OCI-LY1 (cell line): ENCODE measurements at regions not wholly inside any gene's neighbourhood (a gene's known extent, or its start where the extent isn't known, plus 50 kb on each side); places are given as distances from the start of the nearest gene placed in this dataset.

ENCODE experiments used
- H2AFZ ChIP-seq: fragments of 200-600 bp; sonication (generic), shearing (Covaris generic); 2 replicates; pipeline ENCODE4 v1.6.0; 2014; ENCODE audit warnings: antibody characterized with exemption, mild to moderate bottlenecking, low read length
- H3F3A ChIP-seq: fragments of 200-600 bp; sonication (generic), shearing (Covaris generic); 2 replicates; pipeline ENCODE4 v1.6.0; 2014; ENCODE audit warnings: mild to moderate bottlenecking, antibody characterized with exemption, low read length, moderate library complexity; ENCODE audit not compliant: insufficient read depth
- H3K27ac ChIP-seq: fragments of 200-600 bp; sonication (generic); 2 replicates; pipeline ENCODE4 v1.5.1; 2014; ENCODE audit warnings: low read length, mixed run types, mild to moderate bottlenecking, low read depth; ENCODE audit not compliant: poor library complexity, severe bottlenecking
- H3K27me3 ChIP-seq: fragments of 200-600 bp; sonication (generic); 2 replicates; pipeline ENCODE4 v1.6.0; 2014; ENCODE audit warnings: antibody characterized with exemption, mild to moderate bottlenecking, low read length, moderate library complexity; ENCODE audit not compliant: insufficient read depth
- H3K36me3 ChIP-seq: fragments of 200-600 bp; sonication (generic); 2 replicates; pipeline ENCODE4 v1.6.1; 2014; ENCODE audit warnings: mild to moderate bottlenecking, antibody characterized with exemption, low read length, moderate library complexity, mixed read lengths; ENCODE audit not compliant: insufficient read depth
- H3K4me1 ChIP-seq: fragments of 200-600 bp; sonication (generic); 2 replicates; pipeline ENCODE4 v1.5.1; 2014; ENCODE audit warnings: mild to moderate bottlenecking, low read length, moderate library complexity; ENCODE audit not compliant: insufficient read depth, severe bottlenecking
- H3K4me2 ChIP-seq: fragments of 200-600 bp; sonication (generic), shearing (Covaris generic); 2 replicates; pipeline ENCODE4 v1.6.1; 2014; ENCODE audit warnings: low read length
- H3K4me3 ChIP-seq: fragments of 200-600 bp; sonication (generic); 2 replicates; pipeline ENCODE4 v1.5.1; 2014; ENCODE audit warnings: low read length, low read depth, mild to moderate bottlenecking, mixed read lengths; ENCODE audit not compliant: poor library complexity, severe bottlenecking
- H3K79me2 ChIP-seq: fragments of 200-600 bp; shearing (Covaris generic); 2 replicates; pipeline ENCODE4 v1.6.1; 2016; ENCODE audit warnings: mixed run types, low read length, mixed read lengths; ENCODE audit not compliant: insufficient read depth
- H3K9ac ChIP-seq: fragments of 200-600 bp; sonication (generic), shearing (Covaris generic); 2 replicates; pipeline ENCODE4 v1.6.1; 2014; ENCODE audit warnings: mild to moderate bottlenecking, low read length, mixed read lengths
- H3K9me2 ChIP-seq: fragments of 200-600 bp; sonication (generic), shearing (Covaris generic); 2 replicates; pipeline ENCODE4 v1.6.1; 2014; ENCODE audit warnings: low read depth, mild to moderate bottlenecking, low read length, mixed read lengths
- H3K9me3 ChIP-seq: fragments of 200-600 bp; shearing (Covaris generic); 2 replicates; pipeline ENCODE4 v1.6.1; 2014; ENCODE audit warnings: low read length, mixed read lengths
- H4K20me1 ChIP-seq: fragments of 200-600 bp; sonication (generic), shearing (Covaris generic); 2 replicates; pipeline ENCODE4 v1.6.0; 2016; ENCODE audit warnings: mild to moderate bottlenecking, low read length; ENCODE audit not compliant: insufficient read depth
- CTCF ChIP-seq: fragments of 200-600 bp; sonication (generic), shearing (Covaris generic); IDR thresholded peaks from 2 replicates; pipeline ENCODE4 v1.5.1; 2017; ENCODE audit warnings: mild to moderate bottlenecking, antibody characterized with exemption, low read length, moderate library complexity, mixed read lengths
- EZH2 ChIP-seq: fragments of 200-600 bp; sonication (generic), shearing (Covaris generic); IDR thresholded peaks from 2 replicates; pipeline ENCODE4 v1.8.0; 2017; ENCODE audit warnings: borderline replicate concordance, mixed run types, mild to moderate bottlenecking, antibody characterized with exemption, low read length, moderate library complexity, mixed read lengths

- H3K4me2 ChIP-seq: no peak overlapping the region
- no peak overlapping the region for H2AFZ ChIP-seq
- H3K9me3 ChIP-seq: no peaks in the 10 kb centered on the region
- no peaks in the 10 kb centered on the region for H3K4me1 ChIP-seq
- H3K27me3 ChIP-seq: no peaks in the 10 kb centered on the region
- H3K4me3 ChIP-seq: no peak overlapping the region
- TF ChIP-seq CTCF (no peak), EZH2 (no peak)
- no peaks in the 10 kb centered on the region for H4K20me1 ChIP-seq
- H3K79me2 ChIP-seq: no peaks in the 10 kb centered on the region
- no peaks in the 10 kb centered on the region for H3F3A ChIP-seq
- no peak overlapping the region for H3K27ac ChIP-seq
- no peak overlapping the region for H3K9ac ChIP-seq
- no peaks in the 10 kb centered on the region for H3K9me2 ChIP-seq
- H3K36me3 ChIP-seq: no peaks in the 10 kb centered on the region
Measured at GRCh38 chr5:111930449-111930848, 173.5 kb upstream of the NREP start.

- Histone ChIP-seq H3K4me3 (no peak overlapping the region), H3K4me2 (no peak overlapping the region), H3K27me3 (no peaks in the 10 kb centered on the region), H3K27ac (no peak overlapping the region), H3K9ac (no peak overlapping the region), H3K36me3 (no peaks in the 10 kb centered on the region), H4K20me1 (no peaks in the 10 kb centered on the region), H3F3A (no peaks in the 10 kb centered on the region), H3K79me2 (no peaks in the 10 kb centered on the region), H3K4me1 (no peaks in the 10 kb centered on the region), H3K9me2 (no peaks in the 10 kb centered on the region), H2AFZ (no peak overlapping the region), H3K9me3 (no peaks in the 10 kb centered on the region)
- no peak for TF ChIP-seq CTCF
- no peak for TF ChIP-seq EZH2
Measured at GRCh38 chr5:111929867-111930266, 172.9 kb upstream of the NREP start.

GRCh38 chr5:111929261-111929660 is 172.3 kb upstream of the NREP start:
- Histone ChIP-seq H3K27me3 (no peaks in the 10 kb centered on the region), H3K4me3 (no peak overlapping the region), H2AFZ (no peak overlapping the region), H3K36me3 (no peaks in the 10 kb centered on the region), H3K27ac (no peak overlapping the region), H3K4me2 (no peak overlapping the region), H3K79me2 (no peaks in the 10 kb centered on the region), H3F3A (no peaks in the 10 kb centered on the region), H3K9me3 (no peaks in the 10 kb centered on the region), H3K9me2 (no peaks in the 10 kb centered on the region), H3K4me1 (no peaks in the 10 kb centered on the region), H4K20me1 (no peaks in the 10 kb centered on the region), H3K9ac (no peak overlapping the region)
- TF ChIP-seq EZH2: no peak
- no peak for TF ChIP-seq CTCF
